Activated CD4-positive, alpha-beta T cell treated with anti-CD3 and anti-CD28 coated beads, Interleukin-10, Interleukin-2, amounts not matched to agents 100 ng/mL and 50 ng/mL, durations not matched to agents 16 hours and 8 hours (primary cell): ENCODE measurements at regions not wholly inside any gene's neighbourhood (a gene's known extent, or its start where the extent isn't known, plus 50 kb on each side); places are given as distances from the start of the nearest gene placed in this dataset.
"Not testable (repeated sequence)": the region's sequence is repeated elsewhere in the genome, so short reads cannot be mapped to it uniquely, and the experiment has no call there.

Experiments used
- DNase-seq: peaks from one replicate; pipeline ENCODE4 v3.0.0-alpha.2; 2020

GRCh38 chr4:100609810-100610209, 92.0 kb upstream of the EMCN start:
- DNase-seq = no peak

GRCh38 chr4:100608651-100609050, 90.8 kb upstream of the EMCN start:
- not testable (repeated sequence) for DNase-seq

GRCh38 chr4:100605144-100605543, 87.3 kb upstream of the EMCN start:
- no peak for DNase-seq

GRCh38 chr4:100593935-100594334, 76.1 kb upstream of the EMCN start:
- no peak for DNase-seq

- no peak for DNase-seq
Observed at GRCh38 chr4:100591161-100591876, 73.5 kb upstream of the EMCN start.

GRCh38 chr4:100590325-100590724, 72.5 kb upstream of the EMCN start:
- DNase-seq = no peak

GRCh38 chr4:100588076-100588475, 70.3 kb upstream of the EMCN start:
- DNase-seq = no peak

GRCh38 chr4:100582146-100582545, 64.3 kb upstream of the EMCN start:
- DNase-seq = no peak

GRCh38 chr4:100581337-100581736, 63.5 kb upstream of the EMCN start:
- no peak for DNase-seq

GRCh38 chr4:100576570-100576969, 58.7 kb upstream of the EMCN start:
- DNase-seq = no peak

GRCh38 chr4:100574607-100575006, 56.8 kb upstream of the EMCN start:
- DNase-seq = no peak

GRCh38 chr4:100569196-100569595, 51.4 kb upstream of the EMCN start:
- DNase-seq = peak; percentile 38
